Hematopoietic multipotent progenitor cell (in vitro differentiated cells): ENCODE measurements at regions not wholly inside any gene's neighbourhood (a gene's known extent, or its start where the extent isn't known, plus 50 kb on each side); places are given as distances from the start of the nearest gene placed in this dataset.
"Not testable (repeated sequence)": the region's sequence is repeated elsewhere in the genome, so short reads cannot be mapped to it uniquely, and the experiment has no call there.

Experiments
- DNase-seq, 3 donors: peaks; one replicate each; pipeline ENCODE4 v3.0.0-alpha.2; 2011 to 2015; ENCODE audit warnings: low read depth in 2 of 3, low spot score in 2 of 3

DNA sequence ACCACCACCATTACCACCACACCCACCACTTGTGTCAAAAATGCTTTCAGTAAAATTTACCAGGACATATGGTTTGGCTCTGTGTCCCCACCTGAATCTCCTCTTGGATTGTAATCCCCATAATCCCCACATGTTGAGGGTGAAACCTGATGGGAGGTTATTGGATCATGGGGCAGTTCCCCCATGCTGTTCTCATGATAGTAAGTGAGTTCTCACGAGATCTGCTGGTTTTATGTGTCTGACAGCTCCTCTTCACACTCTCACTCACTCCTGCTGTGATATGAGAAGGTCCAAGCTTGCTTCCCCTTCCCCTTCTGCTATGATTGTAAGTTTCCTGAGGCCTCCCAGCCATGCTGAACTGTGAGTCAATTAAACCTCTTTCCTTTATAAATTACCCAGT is 176.8 kb upstream of the ERBB4 start:
- DNase-seq, result not testable (repeated sequence)

DNA sequence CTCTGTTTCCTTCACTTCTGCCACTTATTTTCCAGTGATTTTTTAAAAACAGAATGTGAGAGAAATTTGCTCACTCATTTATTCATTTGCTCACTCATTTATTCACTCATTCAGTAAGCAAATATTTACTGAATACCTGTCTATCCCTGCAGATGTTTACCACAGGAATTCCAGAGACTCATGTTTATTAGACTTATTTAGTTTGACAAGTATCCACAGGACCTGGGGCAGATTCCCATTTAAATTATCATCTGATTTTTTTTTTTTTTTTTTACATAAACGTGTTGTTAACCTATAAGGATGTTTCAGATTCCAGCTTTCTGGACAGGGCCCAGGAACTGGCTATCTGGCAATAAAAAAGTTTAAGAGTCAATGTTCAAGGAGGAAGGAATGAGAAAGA is 175.1 kb upstream of the ERBB4 start:
- no peak for DNase-seq

DNA sequence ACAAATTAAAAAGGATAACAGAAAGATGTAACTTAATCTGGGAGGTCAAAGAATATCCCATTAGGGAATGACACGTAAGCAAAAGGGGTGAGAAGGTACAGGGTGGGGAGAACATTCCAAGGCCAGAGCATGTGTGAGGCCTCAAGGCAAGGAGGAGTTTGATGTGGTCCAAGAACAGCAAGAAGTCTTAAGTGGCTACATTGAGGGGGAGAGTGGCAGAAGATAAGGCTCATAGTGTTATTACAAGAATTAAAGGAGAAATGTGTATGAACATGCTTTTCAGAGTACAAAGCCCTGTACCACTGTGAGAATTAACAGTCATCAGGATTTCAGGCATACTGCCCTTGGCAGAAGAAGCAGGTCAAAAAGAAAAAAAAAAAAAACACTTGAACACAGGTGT is 174.4 kb upstream of the ERBB4 start:
- DNase-seq, result no peak

DNA sequence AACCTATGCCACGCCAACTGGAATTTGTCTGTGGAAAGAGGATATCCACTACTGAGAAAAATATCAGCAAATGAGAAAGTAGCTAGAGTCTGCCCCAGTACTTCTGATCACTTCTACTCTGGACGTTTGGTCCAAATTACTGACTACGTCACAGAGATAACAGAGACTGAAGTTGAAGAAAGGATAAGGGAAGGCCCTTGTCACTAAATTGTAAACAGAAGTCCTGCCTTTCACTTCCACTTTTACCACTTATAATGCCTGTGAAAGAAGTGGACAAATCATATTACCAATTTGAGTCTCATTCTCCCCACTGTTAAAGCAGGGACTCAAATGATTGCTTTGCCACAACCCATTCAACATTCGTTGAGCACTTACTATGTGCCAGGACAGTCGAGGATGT is 173.9 kb upstream of the ERBB4 start:
- DNase-seq, result no peak

DNA sequence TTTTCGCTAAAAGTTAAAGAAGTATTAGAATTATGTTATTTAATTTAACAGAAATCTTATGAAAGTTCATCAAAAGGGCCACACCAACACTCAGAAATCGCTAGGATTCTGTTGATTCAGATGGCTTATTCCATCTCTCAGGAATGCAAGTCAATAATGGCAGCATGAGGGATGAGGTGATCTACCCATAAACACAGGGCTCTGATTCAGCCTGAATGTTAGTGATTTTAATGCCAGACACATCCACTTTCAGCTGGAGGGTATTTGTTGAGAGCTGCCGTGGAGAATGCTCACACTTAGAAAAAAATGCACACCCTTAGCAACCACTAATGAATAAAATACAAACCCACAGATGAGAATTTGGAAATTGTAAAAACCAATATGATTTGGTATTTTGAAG is 173.3 kb upstream of the ERBB4 start:
- no peak for DNase-seq

DNA sequence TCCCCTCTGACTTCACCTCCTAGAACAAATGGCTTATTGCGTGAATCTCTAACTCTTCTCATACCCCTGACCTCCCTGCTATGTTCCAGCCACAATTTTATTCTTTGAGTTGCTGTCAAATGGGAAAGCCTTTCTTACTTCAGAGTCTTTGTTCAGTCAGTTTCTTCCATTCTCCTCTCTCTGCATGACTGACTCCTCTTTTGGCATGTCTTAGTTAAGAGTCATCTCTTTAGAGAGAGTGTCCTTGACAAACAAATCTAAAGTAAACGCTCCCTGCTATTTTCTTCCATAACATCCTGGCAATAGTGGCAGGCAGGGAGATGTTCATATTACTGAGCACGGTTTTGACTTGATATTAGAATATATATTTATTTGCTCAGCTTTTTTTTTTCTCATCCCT is 170.7 kb upstream of the ERBB4 start:
- DNase-seq, result no peak

DNA sequence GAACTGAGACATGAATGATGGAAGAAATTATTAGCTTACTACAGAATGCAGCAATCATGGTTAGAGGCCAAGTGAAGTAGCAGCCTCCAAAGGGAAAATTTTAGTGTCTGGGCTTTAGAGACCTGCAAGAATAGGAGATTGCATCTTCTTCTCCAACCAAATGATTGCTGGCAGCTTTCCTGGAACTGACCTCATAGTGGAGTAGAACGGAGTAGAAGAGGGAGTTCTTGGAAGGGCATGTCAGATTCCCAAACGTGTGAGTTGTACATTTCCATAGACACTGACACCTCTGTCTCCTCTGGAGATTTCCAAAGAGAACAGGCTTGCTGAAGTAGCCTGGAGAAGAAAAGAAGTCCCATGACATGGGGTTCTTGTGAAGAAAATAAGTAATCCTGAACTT is 169.8 kb upstream of the ERBB4 start:
- DNase-seq, result no peak

DNA sequence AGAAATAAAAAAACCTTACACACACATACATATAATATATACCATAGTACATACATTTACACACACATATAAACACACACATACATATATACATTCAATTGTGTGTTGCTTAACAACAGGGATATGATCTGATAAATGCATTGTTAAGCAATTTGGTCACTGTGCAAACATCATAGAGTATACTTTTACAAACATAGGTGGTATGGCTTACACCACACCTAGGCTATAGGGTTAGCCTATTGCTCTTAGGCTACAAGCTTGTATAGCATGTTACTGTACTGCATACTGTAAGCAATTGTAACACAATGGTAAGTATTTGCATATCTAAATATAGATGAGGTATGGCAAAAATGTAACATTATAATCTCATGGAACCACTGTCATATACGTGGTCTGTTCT is 156.8 kb upstream of the ERBB4 start:
- no peak for DNase-seq

DNA sequence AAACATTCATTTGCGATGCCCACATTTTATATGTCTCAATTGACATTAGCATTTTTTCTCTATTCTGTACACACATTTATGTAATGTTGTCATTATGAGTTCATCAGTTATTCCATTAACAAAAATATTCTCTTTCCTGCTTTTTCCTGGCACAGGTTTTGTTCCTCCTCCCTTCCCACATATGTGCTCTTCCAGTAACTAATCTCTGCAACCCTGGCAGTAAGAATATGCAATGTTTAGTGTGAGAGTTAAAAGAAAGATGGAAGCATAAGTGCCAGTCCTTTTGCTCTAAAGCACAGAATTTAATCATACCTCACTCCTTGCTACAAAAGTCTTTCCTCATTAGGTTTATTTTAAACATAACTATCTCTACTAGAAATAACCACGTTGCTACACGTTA is 155.8 kb upstream of the ERBB4 start:
- DNase-seq, result no peak

DNA sequence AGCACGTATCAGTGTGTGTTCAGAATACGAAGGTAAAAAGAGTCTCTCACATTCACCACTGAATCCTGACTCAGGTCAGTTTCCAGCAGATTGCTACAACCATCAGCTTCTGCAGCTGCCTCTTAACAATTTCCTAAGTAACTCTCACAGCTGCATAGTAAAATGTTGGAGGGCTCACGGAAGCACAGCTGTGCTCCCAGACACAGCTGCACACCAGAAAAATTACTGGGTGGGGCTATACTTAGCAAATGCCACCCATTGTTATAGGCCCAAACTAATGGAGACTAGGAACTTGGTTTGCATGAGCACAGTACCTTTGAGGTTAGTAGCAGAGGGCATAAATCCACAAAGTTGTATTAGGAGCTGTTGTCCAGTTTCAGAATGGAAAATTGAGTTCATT is 153.9 kb upstream of the ERBB4 start:
- DNase-seq, result no peak

DNA sequence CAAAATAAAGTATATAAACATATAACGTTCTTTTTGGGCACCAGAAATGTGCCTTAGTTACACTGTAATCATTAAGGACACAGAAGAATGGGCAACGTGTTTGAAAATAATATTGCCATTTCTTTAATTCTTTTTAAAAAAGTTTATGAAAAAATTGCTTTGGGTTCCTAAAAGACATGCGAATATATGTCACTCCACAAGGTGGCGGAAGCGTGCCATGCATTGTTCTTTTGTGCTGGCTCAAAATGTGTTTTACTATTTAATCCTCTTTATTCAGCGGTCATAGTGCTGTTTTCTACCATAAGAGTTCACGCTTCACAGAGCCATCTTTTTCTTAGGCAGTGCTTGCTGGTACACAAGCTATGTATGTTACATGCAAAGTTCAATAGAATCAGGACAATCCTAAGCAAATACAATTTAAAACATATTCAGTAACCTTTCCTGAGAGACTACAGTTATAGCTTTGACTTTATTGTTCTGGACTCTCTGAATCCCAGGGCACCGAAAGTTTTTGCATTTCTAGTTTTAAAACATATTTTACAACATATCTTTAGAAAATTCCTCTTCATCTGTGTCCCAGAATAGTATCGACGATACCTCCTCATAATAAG is 147.8 kb upstream of the ERBB4 start:
- peak; percentile 3 to 88 (median 55) for DNase-seq

DNA sequence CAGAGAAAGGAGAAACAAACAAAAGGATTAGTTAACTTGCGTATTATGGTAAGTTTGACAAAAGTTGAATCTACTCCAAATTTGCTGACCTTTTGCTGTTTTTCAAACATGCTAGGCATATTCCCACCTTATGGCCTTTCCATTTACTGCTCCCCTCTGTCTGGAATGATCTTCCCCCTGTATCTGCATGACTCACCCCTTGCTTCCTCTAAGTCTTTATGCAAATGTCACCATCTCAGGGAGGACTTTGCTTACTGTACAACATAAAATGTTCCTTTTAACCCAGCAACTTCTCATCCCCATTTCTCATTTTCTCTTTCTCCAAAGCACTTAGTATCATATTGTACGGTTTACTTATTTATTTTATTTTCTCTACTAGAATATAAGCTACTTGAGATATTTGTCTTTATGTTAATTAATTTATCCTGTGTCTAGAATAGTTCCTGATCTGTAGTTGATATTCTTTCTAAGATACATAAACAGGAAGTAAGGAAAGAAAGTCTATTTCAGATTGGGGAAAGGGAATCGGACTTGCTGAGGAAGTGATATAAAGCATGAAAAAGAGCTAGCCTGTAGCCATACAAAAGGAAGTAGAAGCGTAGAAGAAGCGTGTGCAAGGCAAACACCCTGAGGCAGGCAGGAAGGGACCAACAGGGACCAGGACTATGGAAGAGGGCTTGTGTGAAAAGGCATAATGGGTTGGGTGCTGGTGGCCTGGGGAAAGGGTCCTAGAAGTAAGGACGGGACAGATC is 144.9 kb upstream of the ERBB4 start:
- no peak for DNase-seq

DNA sequence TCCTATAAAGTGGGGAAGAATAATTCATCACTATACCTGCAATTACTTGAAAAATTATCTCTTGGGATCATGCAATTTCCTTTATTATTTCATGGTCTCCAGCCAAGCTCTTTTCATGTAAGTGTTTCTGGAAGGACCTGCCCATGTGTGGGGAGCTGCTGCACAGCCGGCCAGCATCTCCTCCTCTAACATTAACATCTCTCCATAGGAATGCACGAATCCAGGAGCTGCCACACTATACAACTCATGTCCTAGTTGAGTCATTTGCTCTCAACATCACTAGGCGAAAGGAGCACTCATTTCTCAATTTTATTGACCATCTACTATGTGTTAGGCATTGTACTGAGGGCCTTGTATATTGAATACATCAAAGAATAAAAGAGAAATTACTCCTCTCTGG is 144.3 kb upstream of the ERBB4 start:
- DNase-seq, result no peak

DNA sequence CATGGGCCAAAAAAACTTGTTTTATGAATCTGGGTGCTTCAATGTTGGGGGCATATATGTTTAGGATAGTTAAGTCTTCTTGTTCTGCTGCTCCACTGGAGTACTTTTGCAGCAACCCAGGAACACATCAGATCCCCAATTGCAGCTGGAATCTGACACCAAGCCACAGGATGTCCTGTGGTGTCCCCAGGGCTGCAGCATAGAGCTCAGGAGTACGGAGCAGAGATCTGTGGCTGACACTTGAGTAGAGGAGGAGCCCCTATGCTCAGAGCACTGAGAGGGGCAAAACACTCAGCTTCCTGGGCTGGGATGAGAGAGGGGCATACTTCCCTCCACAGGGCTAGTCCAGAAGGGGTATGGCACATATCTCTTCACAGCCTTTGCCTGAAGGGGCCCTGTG is 138.9 kb upstream of the ERBB4 start:
- no peak for DNase-seq

DNA sequence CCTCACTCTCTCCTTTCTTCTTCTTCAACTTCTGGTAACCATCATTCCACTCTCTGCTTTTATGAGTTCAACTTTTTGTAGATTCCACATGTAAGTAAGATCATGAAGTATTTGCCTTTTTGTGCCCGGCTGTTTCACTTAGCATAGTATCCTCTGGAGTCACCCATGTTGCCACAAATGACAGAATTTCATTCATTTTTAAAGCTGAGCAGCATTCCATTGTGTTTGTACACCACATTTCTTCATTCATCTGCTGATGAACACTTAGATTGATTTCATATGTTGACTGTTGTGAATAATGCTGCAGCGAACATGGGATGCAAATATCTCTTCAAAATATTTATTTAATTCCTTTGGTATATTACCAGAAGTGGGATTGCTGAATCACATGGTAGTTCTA is 133.6 kb upstream of the ERBB4 start:
- no peak for DNase-seq

DNA sequence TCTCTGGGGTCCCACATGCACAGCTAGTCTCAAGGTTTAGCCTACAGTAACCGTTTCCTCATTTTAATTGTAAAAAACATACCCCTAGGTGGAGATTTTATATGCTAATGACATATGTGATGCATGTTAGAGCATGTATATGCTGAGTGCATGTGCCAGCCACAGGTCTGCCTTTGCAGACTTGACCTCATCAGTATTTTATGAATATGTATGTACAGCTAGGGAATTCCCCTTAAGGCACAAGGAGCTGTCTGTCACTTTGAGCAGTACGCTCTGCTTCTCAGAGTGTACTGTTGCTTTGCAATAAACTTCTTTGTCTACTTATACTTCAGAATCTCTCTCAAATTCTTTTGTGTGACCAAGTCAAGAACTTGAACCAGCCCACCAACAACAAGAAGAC is 131.2 kb upstream of the ERBB4 start:
- no peak for DNase-seq

DNA sequence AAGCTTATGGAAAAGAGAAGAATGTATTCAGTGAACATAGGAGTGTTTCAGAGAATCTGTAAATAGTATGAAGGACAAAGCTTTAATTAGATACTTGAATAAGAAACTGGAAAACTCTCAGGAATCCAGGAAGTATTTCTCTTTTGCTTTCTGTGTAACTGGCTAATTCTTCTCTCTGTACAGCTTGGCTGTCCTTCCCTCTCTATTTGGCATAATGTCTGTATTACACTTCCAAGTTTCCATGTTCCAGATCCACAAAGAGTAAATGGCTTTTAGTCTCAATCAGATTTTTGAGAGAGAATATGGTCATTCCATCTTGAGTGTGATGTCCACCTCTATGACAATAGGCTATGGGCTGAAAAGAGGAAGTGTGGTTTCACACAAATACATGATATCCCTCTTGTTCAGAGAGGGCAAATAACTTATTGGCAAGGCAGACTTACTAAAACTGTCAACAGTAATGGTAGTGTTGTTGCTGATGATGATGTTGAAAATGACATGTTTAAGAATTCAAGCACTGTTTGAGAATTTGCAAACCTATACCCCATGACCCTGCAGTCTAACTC is 129.2 kb upstream of the ERBB4 start:
- DNase-seq, result no peak

DNA sequence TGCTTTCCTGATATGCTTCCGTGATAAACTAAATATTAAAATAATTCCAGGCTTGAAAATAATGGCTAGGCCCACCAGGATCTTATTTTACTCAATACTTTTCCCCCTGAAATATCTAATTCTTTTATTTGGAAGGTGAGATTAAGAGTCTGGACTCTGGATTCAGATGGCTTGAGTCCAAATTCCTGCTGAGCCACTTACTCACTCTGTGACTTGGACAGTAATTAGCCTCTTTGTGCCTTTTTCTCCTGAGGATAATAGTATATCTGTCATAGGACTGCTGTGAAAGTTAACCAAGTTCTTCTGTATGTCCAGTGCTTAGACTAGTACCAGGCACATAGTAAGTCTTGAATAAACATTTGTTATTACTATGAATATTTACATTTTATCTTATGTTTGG is 127.3 kb upstream of the ERBB4 start:
- DNase-seq, result no peak

DNA sequence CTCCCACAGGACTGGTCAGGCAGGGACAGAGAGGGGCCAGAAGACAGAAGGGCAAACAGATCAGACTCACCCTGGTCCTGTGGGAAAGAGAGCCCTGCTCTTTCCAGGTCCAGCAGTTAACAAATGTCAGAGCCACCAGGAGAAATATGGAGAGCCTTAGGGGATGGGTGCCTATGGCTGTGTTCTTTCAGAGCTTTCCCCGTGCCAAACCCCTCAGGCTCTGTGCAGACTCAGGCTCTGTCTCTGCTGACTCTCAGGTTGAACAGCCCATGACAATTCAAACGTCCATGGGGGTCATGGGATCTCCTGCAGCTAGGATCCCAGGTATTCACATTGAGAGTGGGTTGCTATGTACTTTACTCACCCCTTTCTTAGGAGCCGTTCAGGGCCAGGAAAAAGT is 120.8 kb upstream of the ERBB4 start:
- no peak for DNase-seq

DNA sequence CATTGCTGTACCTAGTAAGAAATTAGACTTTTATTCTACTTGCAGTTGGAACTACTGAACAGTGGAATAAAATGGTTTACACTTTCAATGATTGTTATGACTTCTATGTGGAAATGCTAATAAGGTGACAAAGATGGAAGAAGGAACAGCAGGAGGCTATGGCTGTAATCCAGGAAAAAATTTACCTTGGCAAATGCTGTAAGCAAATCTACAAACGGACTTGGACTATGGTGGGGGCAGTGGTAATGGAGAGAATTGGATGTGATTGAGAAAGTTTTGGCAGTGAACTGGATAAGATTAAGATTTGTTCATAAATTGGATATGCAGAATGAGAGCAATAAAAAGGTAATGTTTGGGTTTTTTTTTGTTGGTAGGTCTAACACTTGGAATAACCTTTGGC is 111.0 kb upstream of the ERBB4 start:
- no peak for DNase-seq

DNA sequence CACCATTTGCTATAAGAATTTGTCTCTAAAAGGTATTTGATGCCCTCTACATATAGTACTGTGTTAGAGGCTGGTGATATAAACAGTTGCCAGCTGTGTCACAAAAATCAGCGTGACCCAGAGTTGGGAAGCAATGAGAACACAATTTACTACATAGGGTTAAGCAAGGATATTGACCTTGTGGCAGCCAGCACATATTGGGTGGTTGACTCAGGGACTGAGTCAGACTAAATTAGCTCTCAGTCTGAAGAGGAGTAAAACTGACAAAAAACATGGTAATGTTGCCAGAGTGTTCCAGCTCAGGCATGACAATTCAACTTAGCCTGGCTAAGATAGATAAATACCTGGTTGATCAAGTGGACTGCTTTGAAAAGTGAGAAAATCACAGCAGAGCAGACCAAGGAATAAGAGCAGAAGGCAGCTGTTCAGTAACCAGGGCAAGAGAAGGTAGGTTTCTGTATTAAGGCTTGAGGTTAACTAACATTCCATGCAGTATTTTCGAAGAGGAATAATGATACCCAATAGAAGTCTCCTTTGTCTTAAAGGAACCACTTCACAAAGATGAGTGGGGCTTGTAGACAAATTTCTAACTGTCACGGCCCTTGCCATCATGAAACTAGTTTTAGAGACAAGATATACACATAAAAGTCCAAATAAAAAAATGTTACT is 108.2 kb upstream of the ERBB4 start:
- no peak for DNase-seq
